ENCODE measurements at regions not wholly inside any gene's neighbourhood (a gene's known extent, or its start where the extent isn't known, plus 50 kb on each side); places are given as distances from the start of the nearest gene placed in this dataset.

DNA sequence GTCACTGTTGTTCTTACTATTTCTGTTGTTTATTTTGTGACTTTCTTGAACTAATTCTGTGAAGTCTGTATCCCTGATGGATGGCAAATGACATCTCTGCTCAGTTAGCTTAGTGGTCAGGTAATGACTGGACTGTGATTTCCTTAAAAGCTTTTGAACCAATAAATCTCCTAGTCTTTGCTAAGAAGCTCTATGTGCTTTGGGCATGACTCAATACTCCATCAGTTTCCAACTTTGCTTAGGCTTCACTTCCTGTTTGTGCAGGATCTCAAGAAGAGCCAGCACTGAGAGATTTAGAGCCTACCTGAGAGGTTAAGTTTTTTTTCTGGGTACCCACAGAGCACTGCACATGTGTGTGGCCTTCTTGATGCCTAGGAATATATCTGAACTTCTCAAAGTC is 329.7 kb upstream of the HTR2A start:
- DNase-seq: no peak

DNA sequence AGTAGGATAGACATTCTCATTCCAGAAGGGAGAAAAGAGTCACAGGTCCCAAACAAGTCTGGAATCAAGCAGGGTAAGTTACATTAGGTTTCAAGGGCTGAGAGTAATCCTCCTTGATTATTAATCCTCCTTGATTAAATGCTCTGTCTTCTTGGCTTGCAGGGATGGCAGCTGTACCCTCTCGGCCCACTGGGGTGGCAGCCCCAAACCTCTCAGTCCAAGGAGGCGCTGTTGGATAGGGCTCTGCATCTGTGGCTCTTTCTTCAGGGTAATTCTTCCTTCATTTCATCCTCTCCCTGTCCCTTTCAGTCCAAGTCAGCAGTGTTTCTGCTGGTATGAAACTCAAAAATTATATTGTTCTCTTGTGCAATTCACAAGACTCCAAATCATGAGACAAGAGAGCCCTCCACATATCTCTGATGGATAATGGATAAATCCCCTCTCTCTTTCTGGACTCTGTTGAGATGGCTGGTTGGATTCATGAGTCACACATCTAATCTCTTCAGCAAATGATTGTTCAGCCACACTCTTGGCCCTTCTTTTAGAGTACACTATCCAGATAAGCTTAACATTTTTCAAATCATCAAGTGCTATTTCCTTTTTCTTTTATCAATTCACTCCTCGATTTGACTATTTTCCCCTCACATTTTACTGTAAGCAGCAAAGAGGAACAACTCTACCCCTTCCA is 323.7 kb upstream of the HTR2A start:
- DNase-seq: no peak

DNA sequence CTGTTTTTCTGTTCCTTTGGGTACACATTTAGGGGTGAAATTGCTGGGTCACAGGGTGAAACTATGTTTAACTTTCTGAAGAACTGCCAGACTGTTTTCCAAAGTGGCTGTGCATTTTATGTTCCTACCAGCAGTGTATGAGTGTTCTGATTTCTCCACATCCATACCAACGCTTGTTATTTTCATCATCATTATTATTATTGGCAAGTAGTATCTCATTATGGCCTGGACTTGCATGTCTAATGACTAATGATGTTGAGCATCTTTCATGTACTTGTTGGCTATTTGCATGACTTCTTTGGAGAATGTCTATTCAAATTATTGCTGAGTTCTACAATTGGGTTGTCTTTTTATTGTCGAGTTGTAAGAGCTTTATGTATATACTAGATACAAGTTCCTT is 321.8 kb upstream of the HTR2A start:
- DNase-seq: no peak

DNA sequence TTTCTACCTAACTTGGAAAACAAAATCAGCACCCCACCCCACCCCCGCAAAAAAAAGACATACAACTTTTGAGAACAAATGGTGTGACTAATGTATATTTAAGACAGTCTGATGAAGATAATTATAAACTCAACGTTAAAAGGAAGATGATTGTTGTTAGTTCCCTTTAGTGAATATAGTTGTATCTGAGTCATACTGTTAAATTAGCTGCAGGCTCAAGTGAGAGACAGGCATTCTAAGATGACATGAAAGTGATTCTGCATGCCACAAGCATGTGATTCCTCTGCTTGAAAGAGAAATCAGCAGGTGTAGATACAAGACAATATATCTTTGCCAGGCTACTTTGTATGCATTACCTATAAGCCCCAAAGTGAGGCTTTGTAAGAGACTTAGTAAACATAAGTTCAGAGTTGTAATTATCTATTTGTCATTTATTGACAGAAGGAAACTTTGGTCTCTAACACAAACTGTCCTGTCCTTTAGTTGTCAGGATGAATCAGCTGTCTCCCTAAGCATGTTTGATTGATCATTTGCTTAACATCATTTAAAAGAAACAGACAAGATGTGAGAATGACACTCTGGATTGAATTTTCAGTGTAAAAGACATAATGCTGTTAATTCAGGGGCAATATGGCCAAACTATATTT is 319.4 kb upstream of the HTR2A start:
- peak; percentile 19 for DNase-seq

DNA sequence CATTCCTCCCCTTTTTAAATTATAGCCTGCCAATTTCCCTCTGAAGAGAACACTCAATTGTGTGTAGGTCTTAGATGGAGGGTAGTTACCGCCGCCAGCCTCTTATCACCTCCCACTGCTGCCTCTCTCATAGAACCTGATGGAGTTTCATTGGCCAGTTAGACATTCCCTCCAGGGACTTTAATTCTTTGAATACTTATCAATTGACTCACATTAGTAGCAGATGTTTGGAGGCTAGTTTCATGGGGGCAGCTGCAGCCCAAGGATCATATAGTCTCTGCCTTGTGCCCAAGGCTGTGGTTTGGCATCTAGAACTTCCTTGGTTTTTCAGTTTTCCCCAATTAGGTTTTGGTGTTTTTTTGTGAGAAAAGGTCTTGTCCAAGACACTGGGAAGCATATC is 318.9 kb upstream of the HTR2A start:
- peak; percentile 71 for DNase-seq

DNA sequence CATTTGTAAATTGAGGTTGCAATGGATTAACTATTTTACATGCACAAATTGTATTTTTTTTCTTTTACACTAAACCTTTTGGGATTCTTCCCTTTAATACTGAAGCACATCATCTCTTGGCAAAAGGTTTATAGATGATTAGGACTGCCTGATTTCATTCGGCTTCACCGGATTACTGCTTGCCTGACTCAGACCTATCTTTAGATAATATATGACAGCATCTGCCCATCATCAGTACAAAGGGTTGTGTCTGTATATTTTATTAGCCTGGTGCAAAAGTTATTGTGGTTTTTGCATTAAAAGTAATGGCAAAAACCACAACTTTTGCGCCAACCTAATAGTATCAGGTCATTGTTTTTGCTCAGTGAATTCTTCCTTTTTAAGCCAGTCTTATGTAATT is 316.2 kb upstream of the HTR2A start:
- DNase-seq: no peak

DNA sequence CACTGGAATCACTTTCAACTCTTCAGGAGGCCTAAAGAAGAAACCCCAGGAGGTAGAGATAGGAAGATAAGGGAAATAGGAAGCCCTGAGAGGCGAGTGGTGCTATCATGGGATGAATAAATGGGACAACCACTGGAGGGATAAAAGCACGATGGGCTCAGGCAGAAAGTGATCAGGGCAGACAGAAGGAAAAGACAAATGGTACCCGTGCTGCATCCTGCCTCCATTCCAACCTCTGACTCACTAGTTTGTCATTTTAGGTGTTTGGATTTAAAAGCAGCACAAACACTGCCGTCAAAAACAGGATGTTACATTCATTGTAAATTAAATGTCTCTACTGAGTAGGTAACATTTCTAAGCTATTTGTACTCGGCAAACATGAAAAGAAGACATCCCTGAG is 314.3 kb upstream of the HTR2A start:
- peak; percentile 31 for DNase-seq

DNA sequence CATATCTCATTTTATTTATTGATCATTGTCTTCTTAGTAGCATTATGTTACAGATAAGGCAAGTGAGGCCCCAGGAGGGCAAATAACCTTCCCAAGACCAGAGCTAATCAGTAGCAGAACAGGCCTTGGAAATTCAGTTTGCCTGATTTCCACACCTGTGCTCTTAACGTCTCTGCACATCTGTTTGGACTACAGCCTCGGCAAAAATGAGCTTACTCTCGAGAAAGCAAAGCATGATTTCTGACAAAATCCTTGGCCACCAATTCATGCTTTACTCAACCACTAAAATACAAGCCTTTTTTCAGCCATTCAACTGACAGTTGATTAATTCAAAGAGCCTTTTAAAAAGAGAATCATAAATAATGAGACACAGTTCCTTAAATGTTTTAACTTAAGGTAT is 309.3 kb upstream of the HTR2A start:
- DNase-seq: no peak

DNA sequence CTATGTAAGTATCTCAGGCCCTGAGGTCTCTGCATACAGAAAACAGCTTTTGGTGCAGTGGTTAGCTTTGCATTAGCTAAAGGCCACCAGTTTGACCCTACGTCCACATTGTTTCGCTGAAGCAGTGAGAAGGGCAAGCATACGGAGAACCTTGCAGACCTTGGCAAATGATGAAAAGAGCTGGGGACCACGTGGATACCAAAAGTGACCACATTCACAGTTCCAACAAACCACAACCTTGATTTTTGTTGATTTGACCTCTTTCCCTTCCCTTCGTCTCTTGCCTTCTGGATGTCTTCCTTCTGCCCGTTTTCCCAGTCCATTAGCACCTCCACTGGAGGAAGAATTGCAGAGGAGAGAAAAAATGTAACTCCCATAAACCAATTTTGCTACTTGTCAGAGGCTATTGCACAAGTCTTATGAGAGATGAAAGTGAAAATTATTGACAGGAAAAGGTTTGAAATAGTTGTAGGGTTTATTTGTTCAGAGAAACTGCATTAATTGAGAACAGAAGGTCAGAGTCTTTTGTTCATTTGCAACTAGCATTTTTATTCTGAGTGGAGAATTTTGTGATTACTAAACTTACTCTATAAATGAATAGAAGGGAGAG is 293.9 kb upstream of the HTR2A start:
- DNase-seq: no peak

DNA sequence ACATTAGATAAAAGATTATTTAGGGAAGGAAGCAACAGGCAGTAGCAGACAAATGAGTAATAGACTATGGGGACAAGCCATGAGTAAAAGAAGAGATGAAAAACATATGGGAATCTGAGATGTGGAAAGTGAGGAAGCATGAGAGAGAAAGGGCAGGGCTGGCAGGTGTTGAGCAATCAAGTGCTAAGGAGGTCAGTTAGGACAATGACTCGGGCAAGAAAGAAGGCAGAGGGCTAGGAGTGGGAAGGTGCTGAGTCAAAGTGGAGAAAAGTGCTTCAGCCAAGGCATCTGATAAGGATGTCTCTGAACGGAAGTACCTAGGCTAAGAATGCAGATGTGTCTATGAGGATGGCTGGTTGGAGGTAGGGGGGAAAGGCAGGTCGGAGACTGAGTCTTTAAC is 291.9 kb upstream of the HTR2A start:
- DNase-seq: no peak

DNA sequence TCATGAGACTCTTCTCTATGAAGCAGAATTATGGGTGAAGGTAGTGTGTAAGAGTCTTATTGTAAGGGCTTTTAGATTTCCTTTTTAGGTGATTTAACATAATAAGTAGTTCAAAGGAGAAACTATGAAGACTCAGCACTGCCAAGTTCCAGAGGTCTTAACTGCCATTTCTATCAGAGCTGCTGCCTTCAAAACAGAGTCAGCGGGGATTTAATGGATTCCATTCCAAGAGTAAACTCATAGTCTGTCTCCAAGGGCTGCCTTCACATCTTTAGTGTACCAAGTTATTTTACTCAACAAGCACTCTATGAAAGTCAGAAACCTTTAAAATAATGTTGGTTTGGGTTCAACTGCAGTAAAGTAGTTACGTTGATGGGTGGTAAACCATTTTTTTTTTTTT is 289.6 kb upstream of the HTR2A start:
- no peak for DNase-seq

DNA sequence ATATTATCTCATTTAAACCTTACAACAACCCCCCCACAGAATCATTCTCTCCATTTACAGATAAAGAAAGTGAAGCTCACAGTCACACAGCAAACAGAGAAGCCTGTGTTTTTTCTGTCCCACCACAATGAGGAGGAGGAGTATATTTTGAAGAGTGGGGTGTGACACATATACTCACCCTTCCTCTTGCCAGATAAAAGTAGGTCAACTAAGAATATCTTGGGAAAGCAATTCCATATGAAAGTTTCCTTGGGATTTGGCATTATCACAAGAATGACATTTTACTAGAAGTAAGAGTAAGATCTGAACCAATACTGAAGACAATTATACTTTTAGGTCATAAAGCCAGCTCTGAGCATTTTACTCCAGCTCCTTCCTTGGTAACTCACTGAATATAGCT is 287.5 kb upstream of the HTR2A start:
- DNase-seq: no peak

DNA sequence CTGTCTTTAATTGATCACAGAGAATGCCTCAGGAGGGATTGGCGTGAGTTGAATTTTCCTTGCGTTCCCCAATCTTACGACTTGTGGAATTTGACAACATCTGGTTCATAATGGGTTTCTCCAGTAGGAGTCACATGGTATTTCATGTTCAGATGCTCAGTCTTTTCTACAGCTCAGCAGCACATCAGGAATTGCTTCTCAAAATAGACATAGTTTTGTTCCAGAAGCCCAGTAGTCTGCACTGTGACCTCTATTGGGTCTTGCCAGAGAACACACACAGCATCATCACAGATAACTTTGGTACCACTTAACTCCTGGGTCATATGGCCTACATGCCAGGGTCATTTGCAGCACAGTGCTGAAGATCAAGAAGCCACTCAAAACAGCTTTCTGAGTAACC is 282.5 kb upstream of the HTR2A start:
- DNase-seq: no peak

DNA sequence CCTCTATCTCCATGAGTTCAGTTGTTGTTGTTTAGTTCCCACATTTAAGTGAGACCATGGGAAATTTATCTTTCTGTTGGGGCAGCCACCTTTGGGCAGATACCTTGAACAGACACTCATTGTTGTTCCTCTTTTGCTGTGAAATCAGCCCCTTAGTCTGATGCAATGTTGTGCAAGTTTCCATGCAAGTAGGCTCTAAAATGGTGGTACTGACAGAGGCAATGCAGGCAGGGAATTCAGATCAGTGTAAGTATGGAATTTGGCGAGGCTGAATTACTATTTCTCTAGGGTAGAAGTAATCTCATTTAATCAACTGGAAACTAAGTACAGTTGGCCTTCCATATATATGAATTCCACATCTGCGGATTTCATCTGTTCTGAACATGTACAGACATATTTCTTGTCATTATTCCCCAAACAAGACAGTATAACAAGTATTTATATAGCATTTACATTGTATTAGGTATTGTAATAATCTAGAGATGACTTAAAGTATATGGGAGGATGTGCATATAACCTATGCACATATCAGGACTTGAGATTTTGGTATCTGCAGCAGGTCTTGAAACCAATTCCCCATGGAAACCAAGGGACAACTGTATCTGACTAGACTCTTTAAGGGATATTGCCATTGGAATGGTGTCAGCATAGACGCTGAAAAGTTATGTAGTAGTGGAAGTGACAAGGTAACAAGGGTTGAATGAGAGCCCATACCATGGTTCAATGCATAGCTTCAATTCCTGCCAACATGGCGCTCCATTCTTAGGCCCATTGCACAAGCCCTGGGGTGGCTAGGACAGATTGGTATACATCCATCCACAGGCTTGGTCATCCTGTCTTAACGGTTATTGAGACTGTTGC is 281.5 kb upstream of the HTR2A start:
- DNase-seq: no peak

DNA sequence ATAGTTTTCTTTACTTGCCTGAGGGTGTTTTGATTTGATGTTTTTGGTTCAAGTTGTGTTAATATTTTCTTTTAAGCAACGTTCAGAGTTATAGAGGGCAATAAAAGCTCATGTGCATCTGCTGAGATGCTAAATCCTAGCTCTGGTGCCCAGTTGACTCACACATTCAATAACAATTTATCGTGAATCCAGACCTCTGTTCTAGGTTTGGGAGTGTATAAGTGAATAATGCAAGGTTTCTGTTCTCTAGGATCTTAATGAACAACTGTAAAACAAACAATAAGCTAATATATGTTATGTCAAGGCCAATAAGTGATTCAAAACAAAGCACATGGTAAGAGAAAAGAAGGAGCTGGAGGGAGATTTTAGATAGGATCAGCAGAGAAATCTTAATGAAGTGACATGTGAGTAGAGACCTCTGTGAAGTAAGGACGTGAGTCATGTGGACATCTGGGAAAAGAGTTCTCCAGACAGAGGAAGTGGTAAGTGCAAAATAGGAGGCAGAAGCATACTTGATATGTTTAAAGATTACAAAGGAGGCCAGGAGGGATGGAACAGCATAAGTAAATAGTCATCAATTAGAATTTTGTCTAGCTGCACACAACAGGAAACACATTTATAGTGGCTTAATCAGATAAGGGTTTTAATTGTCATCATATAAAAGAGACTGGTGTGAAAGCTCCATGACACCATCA is 278.5 kb upstream of the HTR2A start:
- DNase-seq: no peak

DNA sequence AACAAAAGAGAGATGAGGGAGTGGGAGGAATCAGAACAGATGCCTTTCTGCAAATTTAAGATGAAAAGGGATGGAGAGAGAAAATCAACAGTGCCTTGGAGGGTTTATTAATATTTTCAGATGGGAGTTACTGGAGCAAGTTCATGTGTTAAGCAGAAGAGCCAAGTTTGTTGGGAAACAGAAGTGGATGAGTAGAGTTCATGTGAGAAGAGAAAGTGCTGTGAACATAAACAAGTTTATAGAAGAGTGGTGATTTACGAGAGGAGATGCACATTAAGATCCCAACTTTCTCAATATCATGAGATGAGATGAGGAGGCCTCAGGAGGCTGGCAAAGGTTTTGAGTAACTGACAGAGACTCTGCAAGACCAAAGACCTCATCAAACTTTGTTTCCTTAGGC is 274.1 kb upstream of the HTR2A start:
- DNase-seq: no peak

DNA sequence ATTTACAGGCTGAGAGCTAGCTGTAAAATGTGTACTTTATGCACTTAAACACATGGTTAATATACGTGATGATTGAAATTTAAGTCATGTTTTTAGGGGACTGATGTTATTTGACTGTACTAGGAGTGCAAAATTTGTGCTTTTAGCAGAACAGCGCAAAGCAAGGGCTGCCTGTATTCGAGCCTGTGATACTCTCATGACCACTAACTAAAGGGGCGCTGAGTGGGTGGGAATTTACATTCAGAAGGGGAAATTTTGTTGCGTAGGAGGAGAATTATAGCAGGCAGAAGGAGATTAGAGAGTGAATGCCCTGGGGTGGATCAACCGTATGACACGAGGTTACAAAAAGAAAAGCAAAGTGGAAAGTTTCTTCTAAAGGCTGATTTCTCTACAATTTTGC is 271.8 kb upstream of the HTR2A start:
- DNase-seq: no peak

DNA sequence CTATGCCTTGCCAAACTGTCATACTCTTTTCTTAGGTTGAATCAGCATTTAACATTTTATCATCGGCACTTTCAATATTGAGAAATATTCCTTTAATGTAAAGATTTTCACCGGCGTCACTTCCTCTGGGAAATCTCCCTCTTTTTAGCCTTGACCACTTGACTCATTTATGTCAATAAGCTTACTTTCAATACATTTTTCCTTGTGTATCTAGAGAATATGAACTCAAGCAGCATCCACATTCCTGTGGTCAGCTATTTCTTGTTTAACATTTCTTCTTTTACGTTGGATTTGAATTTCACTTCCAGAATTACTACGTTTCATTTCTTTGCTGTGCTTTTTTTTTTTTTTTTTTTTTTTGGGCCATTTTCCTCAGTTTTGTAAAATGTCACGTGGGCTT is 271.2 kb upstream of the HTR2A start:
- DNase-seq: no peak

DNA sequence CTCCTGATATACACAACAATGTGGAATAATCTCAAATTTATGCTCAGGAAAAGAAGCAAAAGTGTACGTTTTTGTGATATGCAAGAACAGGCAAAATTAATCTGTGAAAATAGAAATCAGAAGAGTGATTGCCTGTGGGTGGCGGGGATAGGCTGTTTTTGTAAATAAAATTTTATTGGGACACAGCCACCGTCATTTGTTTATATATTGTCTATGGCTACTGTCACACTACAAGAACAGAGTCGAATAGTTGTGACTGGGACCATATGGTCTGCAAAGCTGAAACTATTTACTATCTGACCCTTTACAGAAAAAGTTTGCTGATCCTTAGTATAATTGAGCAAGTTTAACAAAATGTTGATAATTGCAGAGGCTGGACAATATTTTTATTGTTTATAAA is 269.5 kb upstream of the HTR2A start:
- DNase-seq: no peak

DNA sequence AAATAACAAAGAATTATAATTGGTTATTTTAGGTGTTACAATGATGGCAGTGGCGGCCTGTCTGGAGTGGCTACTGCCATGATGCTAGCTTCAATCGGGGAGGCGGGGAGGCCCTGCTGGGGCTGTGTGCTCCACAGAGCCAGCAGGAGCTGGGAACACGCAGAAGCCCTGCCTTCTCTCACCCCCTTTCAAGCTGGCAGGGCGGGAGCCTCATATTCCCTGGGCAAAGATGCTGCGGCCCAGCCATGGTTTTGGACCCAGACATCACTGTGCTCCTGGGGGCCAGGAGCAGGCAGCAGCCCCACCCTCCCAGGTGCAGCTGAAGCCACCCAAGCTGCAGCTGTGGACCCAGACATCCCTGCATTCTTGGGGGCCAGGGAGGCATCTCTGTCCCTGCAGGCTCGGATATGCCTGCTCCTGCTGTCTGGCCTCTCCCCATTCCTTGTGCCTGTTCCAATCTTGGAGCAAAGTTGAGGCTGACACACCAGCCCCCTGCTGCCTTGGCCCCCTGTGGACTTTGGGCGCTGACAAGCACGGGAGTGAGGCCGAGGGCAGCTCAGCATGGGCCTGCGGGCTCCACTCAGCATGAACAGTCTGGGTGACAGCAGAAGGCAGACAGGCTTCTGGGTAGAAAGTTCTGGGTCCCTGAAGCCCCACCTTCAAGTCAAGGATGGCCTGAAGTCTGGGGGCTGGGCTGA is 263.1 kb upstream of the HTR2A start:
- no peak for DNase-seq

DNA sequence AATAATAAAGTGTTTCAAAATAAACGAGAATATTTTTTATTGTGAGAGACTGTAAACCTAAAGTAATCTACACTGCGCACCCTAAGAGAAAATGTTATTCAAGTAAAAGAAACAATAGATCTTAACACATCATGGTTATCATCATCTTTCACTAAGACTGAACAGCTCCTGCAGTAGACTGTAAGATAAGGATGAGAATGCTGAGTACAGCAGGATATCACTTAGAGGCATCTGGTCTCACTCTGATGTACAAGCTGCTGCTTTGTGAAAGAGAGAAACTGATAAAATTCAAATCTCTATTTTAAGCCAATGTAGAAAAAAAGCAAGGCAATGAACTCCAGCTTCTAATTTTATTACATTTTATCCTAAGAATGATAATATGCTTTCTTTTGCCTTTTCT is 261.7 kb upstream of the HTR2A start:
- DNase-seq: no peak

DNA sequence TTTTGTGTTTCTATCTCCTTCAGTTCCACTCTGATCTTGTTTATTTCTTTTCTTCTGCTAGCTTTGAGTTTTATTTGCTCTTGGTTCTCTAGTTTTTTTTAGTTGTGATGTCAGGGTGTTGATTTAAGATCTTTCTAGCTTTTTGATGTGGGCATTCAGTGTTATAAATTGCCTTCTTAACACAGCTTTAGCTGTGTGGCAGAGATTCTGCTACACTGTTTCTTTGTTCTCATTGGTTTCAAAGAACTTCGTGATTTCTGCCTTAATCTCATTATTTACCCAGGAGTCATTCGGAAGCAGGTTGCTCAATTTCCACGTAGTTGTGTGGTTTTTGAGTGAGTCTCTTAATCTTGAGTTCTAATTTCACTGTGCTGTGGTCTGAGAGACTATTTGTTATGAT is 251.7 kb upstream of the HTR2A start:
- no peak for DNase-seq

DNA sequence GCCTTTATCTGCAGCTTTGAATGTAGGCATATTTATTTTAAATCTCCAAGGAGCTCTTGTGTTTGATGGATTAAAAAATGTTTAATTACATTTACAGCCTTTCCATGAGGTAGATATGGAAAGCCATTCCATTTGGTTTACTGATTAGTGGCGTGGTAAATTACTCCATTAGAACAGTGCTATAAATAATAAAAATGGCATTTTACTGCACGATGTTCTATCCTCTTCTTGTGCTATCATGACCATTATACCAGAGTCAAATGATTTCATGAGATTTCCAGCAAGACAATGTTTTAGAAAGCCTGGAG is 250.9 kb upstream of the HTR2A start:
- no peak for DNase-seq
